ENCODE measurements at regions not wholly inside any gene's neighbourhood (a gene's known extent, or its start where the extent isn't known, plus 50 kb on each side); places are given as distances from the start of the nearest gene placed in this dataset.

DNA sequence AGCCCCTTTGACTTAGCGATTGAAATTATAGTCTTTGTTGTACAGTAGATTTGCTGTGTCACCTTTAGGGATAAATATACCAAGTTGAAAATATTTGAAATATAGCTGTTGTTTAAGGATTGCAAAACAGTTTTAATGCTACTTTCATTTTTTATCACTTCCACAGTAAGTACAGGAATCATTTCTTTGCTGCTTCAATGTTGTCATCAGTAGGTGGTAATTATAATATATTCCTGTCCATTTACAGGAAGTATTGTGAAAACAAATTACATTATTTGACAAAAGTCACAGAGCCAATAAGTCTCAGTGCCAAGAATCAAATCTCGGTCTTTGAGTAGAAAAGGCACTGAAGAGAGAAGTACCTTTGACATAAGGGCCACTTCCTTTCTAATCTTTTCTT, 342.6 kb upstream of the RGS6 start:
- TF ChIP-seq, protein P1, sequence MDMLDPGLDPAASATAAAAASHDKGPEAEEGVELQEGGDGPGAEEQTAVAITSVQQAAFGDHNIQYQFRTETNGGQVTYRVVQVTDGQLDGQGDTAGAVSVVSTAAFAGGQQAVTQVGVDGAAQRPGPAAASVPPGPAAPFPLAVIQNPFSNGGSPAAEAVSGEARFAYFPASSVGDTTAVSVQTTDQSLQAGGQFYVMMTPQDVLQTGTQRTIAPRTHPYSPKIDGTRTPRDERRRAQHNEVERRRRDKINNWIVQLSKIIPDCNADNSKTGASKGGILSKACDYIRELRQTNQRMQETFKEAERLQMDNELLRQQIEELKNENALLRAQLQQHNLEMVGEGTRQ (IDR thresholded peaks at IDR 0.05; ENCODE audit: low read depth, low read length), result no peak
- TF ChIP-seq, protein P2, sequence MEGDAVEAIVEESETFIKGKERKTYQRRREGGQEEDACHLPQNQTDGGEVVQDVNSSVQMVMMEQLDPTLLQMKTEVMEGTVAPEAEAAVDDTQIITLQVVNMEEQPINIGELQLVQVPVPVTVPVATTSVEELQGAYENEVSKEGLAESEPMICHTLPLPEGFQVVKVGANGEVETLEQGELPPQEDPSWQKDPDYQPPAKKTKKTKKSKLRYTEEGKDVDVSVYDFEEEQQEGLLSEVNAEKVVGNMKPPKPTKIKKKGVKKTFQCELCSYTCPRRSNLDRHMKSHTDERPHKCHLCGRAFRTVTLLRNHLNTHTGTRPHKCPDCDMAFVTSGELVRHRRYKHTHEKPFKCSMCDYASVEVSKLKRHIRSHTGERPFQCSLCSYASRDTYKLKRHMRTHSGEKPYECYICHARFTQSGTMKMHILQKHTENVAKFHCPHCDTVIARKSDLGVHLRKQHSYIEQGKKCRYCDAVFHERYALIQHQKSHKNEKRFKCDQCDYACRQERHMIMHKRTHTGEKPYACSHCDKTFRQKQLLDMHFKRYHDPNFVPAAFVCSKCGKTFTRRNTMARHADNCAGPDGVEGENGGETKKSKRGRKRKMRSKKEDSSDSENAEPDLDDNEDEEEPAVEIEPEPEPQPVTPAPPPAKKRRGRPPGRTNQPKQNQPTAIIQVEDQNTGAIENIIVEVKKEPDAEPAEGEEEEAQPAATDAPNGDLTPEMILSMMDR (conservative IDR thresholded peaks at IDR 0.05; ENCODE audit: low read depth, low read length), result no peak
- TF ChIP-seq RAD21 (IDR thresholded peaks at IDR 0.05; ENCODE audit: low read length) (no peak), POLR2A (IDR thresholded peaks at IDR 0.05; ENCODE audit: low read depth, low read length) (no peak)
